ENCODE measurements at regions not wholly inside any gene's neighbourhood (a gene's known extent, or its start where the extent isn't known, plus 50 kb on each side); places are given as distances from the start of the nearest gene placed in this dataset.
"Not testable (repeated sequence)": the region's sequence is repeated elsewhere in the genome, so short reads cannot be mapped to it uniquely, and the experiment has no call there.

- H3K9me3 Mint-ChIP-seq; H3K27ac Mint-ChIP-seq; H3K4me1 Mint-ChIP-seq; H3K27me3 Mint-ChIP-seq; DNase-seq; ATAC-seq; H3K36me3 Mint-ChIP-seq (ENCODE audit: low read depth); H3K4me3 Mint-ChIP-seq: not testable (repeated sequence)
These were observed 84.6 kb upstream of the ALG10 start for GRCh38 chr12:33937669-33938068.

- Mint-ChIP-seq H3K36me3 (ENCODE audit: low read depth) (peaks cover 2% of the 10 kb centered on the region), H3K9me3 (peaks cover 4% of the 10 kb centered on the region), H3K4me1 (no peaks in the 10 kb centered on the region), H3K27me3 (no peaks in the 10 kb centered on the region), H3K27ac (no peak overlapping the region), H3K4me3 (no peak overlapping the region)
- ATAC-seq = no peak
- DNase-seq = no peak
These were observed 80.1 kb upstream of the ALG10 start for GRCh38 chr12:33942172-33942571.

- Mint-ChIP-seq H3K27me3 (no peaks in the 10 kb centered on the region), H3K9me3 (peaks cover 15% of the 10 kb centered on the region), H3K36me3 (ENCODE audit: low read depth) (peaks cover 2% of the 10 kb centered on the region), H3K4me3 (no peak overlapping the region), H3K27ac (no peak overlapping the region), H3K4me1 (no peaks in the 10 kb centered on the region)
- ATAC-seq (no peak), DNase-seq (no peak)
These were observed 77.4 kb upstream of the ALG10 start for GRCh38 chr12:33944703-33945437.

- Mint-ChIP-seq H3K27me3 (no peaks in the 10 kb centered on the region), H3K36me3 (ENCODE audit: low read depth) (peaks cover 2% of the 10 kb centered on the region), H3K9me3 (peaks cover 19% of the 10 kb centered on the region), H3K27ac (no peak overlapping the region), H3K4me1 (no peaks in the 10 kb centered on the region), H3K4me3 (no peak overlapping the region)
- no peak for DNase-seq
- ATAC-seq = no peak
These were observed 76.9 kb upstream of the ALG10 start for GRCh38 chr12:33945438-33945784.

- not testable (repeated sequence) for H3K4me3 Mint-ChIP-seq, H3K27me3 Mint-ChIP-seq, H3K4me1 Mint-ChIP-seq
These were observed 56.1 kb upstream of the ALG10 start for GRCh38 chr12:33966219-33966618.

GRCh38 chr12:33967760-33968159, 54.5 kb upstream of the ALG10 start:
- ATAC-seq = no peak
- H3K4me1 Mint-ChIP-seq = no peaks in the 10 kb centered on the region
- H3K27ac Mint-ChIP-seq = no peak overlapping the region
- no peak for DNase-seq
- no peaks in the 10 kb centered on the region for H3K36me3 Mint-ChIP-seq (ENCODE audit: low read depth)
- no peak overlapping the region for H3K4me3 Mint-ChIP-seq
- H3K9me3 Mint-ChIP-seq = no peaks in the 10 kb centered on the region
- no peaks in the 10 kb centered on the region for H3K27me3 Mint-ChIP-seq

More at GRCh38 chr12:33966219-33966618, 56.1 kb upstream of the ALG10 start:
- not testable (repeated sequence) for H3K36me3 Mint-ChIP-seq (ENCODE audit: low read depth); H3K27ac Mint-ChIP-seq; DNase-seq; H3K9me3 Mint-ChIP-seq; ATAC-seq
